ENCODE measurements at regions not wholly inside any gene's neighbourhood (a gene's known extent, or its start where the extent isn't known, plus 50 kb on each side); places are given as distances from the start of the nearest gene placed in this dataset.

DNA sequence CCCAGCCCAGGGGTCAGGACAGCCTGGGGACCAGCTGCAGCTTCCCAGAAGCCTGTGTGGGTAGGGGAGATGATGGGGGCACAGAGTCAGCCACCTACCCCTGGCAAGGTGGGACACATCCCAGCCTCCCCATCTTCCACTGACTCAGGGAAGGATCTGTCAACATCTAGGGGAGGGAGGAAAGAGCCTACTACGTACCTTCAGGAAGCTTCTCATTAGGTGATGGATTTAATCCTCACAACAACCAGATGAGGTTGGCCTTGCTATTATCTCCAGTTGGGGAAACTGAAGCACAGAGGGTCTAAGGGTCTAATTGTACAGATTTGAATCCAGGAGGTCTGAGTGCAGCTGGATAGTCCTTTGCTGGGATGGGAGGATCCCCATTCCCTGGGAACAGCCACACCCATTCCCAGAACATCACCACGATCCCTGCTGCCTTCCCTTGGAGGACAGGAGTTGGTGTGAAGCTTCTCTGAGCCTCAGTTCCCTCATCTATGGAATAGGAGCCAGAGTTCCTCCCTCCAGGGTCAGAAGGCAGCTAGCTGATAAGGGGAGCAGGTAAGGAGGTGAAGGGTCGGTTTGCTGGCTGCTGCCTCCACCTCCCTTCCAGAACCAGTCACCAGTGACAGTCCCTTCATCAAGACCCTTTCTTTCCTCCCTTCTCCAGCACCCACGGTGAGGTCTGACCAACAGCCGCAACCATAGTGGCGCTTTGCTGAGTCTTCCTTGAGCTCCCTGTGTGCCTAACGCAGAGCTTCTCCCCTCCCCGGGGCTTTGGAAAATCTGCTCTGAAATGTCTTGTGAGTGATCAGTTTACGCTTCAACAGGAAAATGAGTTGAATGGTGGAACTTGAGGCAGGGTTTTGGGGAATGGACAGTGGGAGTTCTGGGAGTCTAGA lies 56.8 kb downstream of the CEBPB start:
- no peak overlapping the region for H2AFZ ChIP-seq (ENCODE audit: low read depth, low read length, severe bottlenecking)
- H3K27ac ChIP-seq (ENCODE audit: low read depth, low read length): no peak overlapping the region
- no peak overlapping the region for H3K9ac ChIP-seq (ENCODE audit: low read length)
- H3F3A ChIP-seq (ENCODE audit: insufficient read depth): no peaks in the 10 kb centered on the region
- H3K79me2 ChIP-seq (ENCODE audit: insufficient read depth, low read length): no peaks in the 10 kb centered on the region
- no peaks in the 10 kb centered on the region for H3K27me3 ChIP-seq (ENCODE audit: low read length)
- H3K4me2 ChIP-seq (ENCODE audit: low read depth, low read length, poor library complexity, severe bottlenecking): no peak overlapping the region
- no peaks in the 10 kb centered on the region for H3K9me3 ChIP-seq (ENCODE audit: insufficient read depth, low read length)
- no peaks in the 10 kb centered on the region for H3K36me3 ChIP-seq (ENCODE audit: low read length)
- no peaks in the 10 kb centered on the region for H4K20me1 ChIP-seq (ENCODE audit: low read depth, low read length)
- TF ChIP-seq EZH2phosphoT487 (conservative IDR thresholded peaks at IDR 0.05; ENCODE audit: low read length): no peak
- TF ChIP-seq, protein P1, sequence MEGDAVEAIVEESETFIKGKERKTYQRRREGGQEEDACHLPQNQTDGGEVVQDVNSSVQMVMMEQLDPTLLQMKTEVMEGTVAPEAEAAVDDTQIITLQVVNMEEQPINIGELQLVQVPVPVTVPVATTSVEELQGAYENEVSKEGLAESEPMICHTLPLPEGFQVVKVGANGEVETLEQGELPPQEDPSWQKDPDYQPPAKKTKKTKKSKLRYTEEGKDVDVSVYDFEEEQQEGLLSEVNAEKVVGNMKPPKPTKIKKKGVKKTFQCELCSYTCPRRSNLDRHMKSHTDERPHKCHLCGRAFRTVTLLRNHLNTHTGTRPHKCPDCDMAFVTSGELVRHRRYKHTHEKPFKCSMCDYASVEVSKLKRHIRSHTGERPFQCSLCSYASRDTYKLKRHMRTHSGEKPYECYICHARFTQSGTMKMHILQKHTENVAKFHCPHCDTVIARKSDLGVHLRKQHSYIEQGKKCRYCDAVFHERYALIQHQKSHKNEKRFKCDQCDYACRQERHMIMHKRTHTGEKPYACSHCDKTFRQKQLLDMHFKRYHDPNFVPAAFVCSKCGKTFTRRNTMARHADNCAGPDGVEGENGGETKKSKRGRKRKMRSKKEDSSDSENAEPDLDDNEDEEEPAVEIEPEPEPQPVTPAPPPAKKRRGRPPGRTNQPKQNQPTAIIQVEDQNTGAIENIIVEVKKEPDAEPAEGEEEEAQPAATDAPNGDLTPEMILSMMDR (IDR thresholded peaks at IDR 0.05; ENCODE audit: insufficient read depth, low read length, poor library complexity, severe bottlenecking): no peak
- no peak overlapping the region for H3K4me3 ChIP-seq (ENCODE audit: insufficient read depth, low read length, poor library complexity, severe bottlenecking)
- no peaks in the 10 kb centered on the region for H3K9me2 ChIP-seq (replicated peaks; ENCODE audit: insufficient read depth, low read length)

DNA sequence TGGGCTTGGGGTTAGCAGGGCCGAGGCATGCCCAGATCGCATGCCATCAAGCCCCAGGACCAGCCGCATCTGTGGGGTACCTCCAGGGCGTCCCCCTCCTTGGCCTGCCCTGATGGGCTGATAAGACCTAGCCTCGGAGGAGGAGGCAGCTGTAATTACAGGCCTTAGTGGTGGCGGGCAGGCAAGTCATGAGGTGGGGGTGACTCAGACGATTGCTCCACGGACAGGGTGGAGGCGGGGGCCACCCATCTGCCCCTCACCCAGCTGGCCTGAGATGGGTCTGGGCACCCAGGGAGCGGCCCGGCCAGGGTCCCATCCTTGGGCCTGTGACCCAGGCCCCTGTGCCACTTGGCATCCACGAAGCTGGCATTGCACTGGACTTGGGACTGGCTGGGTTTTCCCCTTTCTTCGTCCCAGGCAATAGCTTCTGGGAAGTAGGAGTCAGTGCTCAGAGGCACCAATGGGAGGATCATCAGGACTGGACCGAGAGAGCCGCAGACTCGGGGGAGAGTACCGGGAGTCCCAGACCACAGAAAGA lies 57.5 kb downstream of the CEBPB start:
- Histone ChIP-seq H3K9ac (ENCODE audit: low read length) (no peak overlapping the region), H3K27ac (ENCODE audit: low read depth, low read length) (no peak overlapping the region), H2AFZ (ENCODE audit: low read depth, low read length, severe bottlenecking) (no peak overlapping the region), H3F3A (ENCODE audit: insufficient read depth) (no peaks in the 10 kb centered on the region), H3K9me2 (replicated peaks; ENCODE audit: insufficient read depth, low read length) (no peaks in the 10 kb centered on the region), H4K20me1 (ENCODE audit: low read depth, low read length) (no peaks in the 10 kb centered on the region), H3K4me2 (ENCODE audit: low read depth, low read length, poor library complexity, severe bottlenecking) (no peak overlapping the region), H3K36me3 (ENCODE audit: low read length) (no peaks in the 10 kb centered on the region), H3K79me2 (ENCODE audit: insufficient read depth, low read length) (no peaks in the 10 kb centered on the region), H3K27me3 (ENCODE audit: low read length) (no peaks in the 10 kb centered on the region), H3K9me3 (ENCODE audit: insufficient read depth, low read length) (no peaks in the 10 kb centered on the region), H3K4me3 (ENCODE audit: insufficient read depth, low read length, poor library complexity, severe bottlenecking) (no peak overlapping the region)
- TF ChIP-seq EZH2phosphoT487 (conservative IDR thresholded peaks at IDR 0.05; ENCODE audit: low read length): no peak
- TF ChIP-seq, protein P1 (IDR thresholded peaks at IDR 0.05; ENCODE audit: insufficient read depth, low read length, poor library complexity, severe bottlenecking): no peak

DNA sequence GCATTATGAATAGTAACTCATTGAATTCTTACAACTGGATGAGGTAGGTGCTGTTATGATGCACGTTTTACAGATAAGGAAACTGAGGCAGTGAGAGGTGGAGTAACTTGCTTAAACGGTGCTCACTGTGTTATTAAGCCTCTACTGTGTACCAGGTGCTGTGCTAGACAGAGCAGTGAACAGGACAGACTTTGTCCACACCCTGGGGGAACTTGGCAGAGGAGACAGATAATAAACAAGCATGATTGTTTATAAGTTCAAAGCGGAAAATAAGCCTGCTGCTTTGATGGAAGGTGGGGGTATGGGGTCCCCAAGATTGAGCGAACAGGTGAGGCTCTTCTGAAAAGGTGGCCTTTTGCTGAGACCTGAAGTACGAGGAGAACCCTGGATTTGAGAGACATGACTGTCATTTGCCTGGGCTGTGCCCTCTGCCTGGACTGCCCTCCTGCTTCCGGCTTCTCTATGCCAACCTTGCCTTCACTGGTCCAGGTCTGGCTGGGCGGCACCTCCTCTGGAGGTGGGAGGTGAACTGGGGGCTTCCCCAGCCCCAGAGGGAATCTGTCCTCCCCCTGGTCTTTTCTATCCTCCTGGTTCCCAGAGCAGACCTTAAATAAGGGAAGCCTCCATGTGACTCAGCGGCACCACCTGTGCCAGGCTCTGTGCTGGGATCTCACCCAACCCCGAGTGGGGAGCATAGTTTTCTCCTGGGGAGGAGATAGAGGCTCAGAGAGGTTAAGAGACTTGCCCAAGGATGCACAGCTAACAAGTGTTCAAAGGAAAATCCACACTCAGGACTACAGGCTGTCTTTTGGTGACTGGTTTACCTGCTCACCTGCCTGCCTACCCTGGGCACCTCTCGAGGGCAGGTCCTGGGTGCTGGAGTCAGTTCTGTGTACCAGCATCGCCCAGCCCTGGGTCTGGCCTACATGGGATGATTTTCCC lies 59.1 kb downstream of the CEBPB start:
- Histone ChIP-seq H3K27ac (ENCODE audit: low read depth, low read length) (no peak overlapping the region), H2AFZ (ENCODE audit: low read depth, low read length, severe bottlenecking) (no peak overlapping the region), H3F3A (ENCODE audit: insufficient read depth) (no peaks in the 10 kb centered on the region), H3K4me3 (ENCODE audit: insufficient read depth, low read length, poor library complexity, severe bottlenecking) (no peak overlapping the region), H3K9me3 (ENCODE audit: insufficient read depth, low read length) (no peaks in the 10 kb centered on the region), H3K27me3 (ENCODE audit: low read length) (no peaks in the 10 kb centered on the region), H3K4me2 (ENCODE audit: low read depth, low read length, poor library complexity, severe bottlenecking) (no peak overlapping the region), H4K20me1 (ENCODE audit: low read depth, low read length) (no peaks in the 10 kb centered on the region), H3K9ac (ENCODE audit: low read length) (no peak overlapping the region), H3K36me3 (ENCODE audit: low read length) (no peaks in the 10 kb centered on the region), H3K79me2 (ENCODE audit: insufficient read depth, low read length) (no peaks in the 10 kb centered on the region), H3K9me2 (replicated peaks; ENCODE audit: insufficient read depth, low read length) (no peaks in the 10 kb centered on the region)
- no peak for TF ChIP-seq EZH2phosphoT487 (conservative IDR thresholded peaks at IDR 0.05; ENCODE audit: low read length)
- TF ChIP-seq, protein P1 (IDR thresholded peaks at IDR 0.05; ENCODE audit: insufficient read depth, low read length, poor library complexity, severe bottlenecking): no peak

Data from SU-DHL-6 (cell line).